Ovary (tissue), 7 donors: ENCODE measurements at regions not wholly inside any gene's neighbourhood (a gene's known extent, or its start where the extent isn't known, plus 50 kb on each side); places are given as distances from the start of the nearest gene placed in this dataset.
"Not testable (repeated sequence)": the region's sequence is repeated elsewhere in the genome, so short reads cannot be mapped to it uniquely, and the experiment has no call there.

Experiments used
- DNase-seq, 5 donors: peaks; one replicate each; pipeline ENCODE4 v3.0.0-alpha.2; 2019 to 2020
- H3K27ac ChIP-seq, 2 donors: fragments of 200-600 bp; one replicate each; pipeline versions ENCODE4 v1.5.1 to v1.8.0; 2019 to 2022
- H3K27me3 ChIP-seq: fragments of 200-600 bp; one replicate; pipeline ENCODE4 v1.8.0; 2022
- H3K36me3 ChIP-seq: fragments of 200-600 bp; sonication (generic); one replicate; pipeline ENCODE4 v1.5.1; 2019
- H3K4me1 ChIP-seq: one replicate; pipeline ENCODE4 v1.8.1; 2013; ENCODE audit warnings: mild to moderate bottlenecking, moderate library complexity; ENCODE audit not compliant: insufficient read depth
- H3K4me3 ChIP-seq: fragments of 200-600 bp; sonication (generic); one replicate; pipeline ENCODE4 v1.5.1; 2017
- H3K9me3 ChIP-seq, 2 donors: fragments of 200-600 bp in 1 of 2; sonication (generic) in 1 of 2; one replicate each; pipeline versions ENCODE4 v1.5.1 to v1.8.1; 2013 to 2019; ENCODE audit warnings: mild to moderate bottlenecking in 1 of 2, moderate library complexity in 1 of 2
- CTCF ChIP-seq, 3 donors: fragments of 450-650 bp in 2 of 3; fragments of 200-600 bp in 1 of 3; IDR thresholded peaks; one replicate each; pipeline versions ENCODE4 v1.5.1 to v1.8.0; 2016 to 2022; ENCODE audit warnings: antibody characterized with exemption in 3 of 3, mild to moderate bottlenecking in 1 of 3
- EP300 ChIP-seq: sonication (generic); formaldehyde crosslinking; IDR thresholded peaks from one replicate; pipeline ENCODE4 v1.6.1; 2017; ENCODE audit warnings: antibody characterized with exemption
- POLR2A ChIP-seq: fragments of 450-650 bp; IDR thresholded peaks from one replicate; pipeline ENCODE4 v1.6.1; 2017; ENCODE audit warnings: antibody characterized with exemption, mild to moderate bottlenecking, moderate library complexity
- WGBS, 3 donors: extraction: QIAGEN DNeasy Blood & Tissue Kit in 1 of 3; methylation state at CpG; one replicate each; pipeline versions ENCODE4 v1.1.5 to v1.1.7; 2013 to 2017; 5-methylcytosine and 5-hydroxymethylcytosine counted together
- intact Hi-C, 4 donors: fragments of 100-400 bp; cut with DNase I; formaldehyde crosslinking; loops; one replicate each; pipeline versions ENCODE4 v1.11.0 to v1.15.1; 2022 to 2023
- donor health status: DM: no; HTN: no; CAD: no; lungs with moderate emphysema.
- donor health status: DM: no; HTN: no; CAD: no.
- donor health status: Bipolar disorder and iron deficiency.
- donor health status: DM: no; HTN: no; CAD: no.
- donor health status: DM: yes; HTN: yes; CAD: no.

GRCh38 chr16:88128556-88128955, 177.3 kb downstream of the BANP start:
- H3K27ac ChIP-seq = no peak overlapping the region
- DNase-seq = no peak
- H3K27me3 ChIP-seq = no peaks in the 10 kb centered on the region
- WGBS, 3 donors = 94% methylated on average over 8 of the region's 8 CpGs
- intact Hi-C loops = no loop called here
- TF ChIP-seq CTCF (IDR thresholded peaks at IDR 0.05) = no peak
- no peak for TF ChIP-seq EP300
- no peak for TF ChIP-seq POLR2A
- H3K9me3 ChIP-seq = no peaks in the 10 kb centered on the region
- no peaks in the 10 kb centered on the region for H3K36me3 ChIP-seq
- H3K4me1 ChIP-seq = no peaks in the 10 kb centered on the region
- H3K4me3 ChIP-seq = no peak overlapping the region

- WGBS, 3 donors = 89 to 92% (median 90%) methylated on average over 13 of the region's 13 CpGs
- DNase-seq, H3K9me3 ChIP-seq, H3K27ac ChIP-seq, H3K4me3 ChIP-seq, H3K36me3 ChIP-seq, H3K4me1 ChIP-seq, H3K27me3 ChIP-seq, intact Hi-C loops: not testable (repeated sequence)
Measured at GRCh38 chr16:88129133-88129532, 177.9 kb downstream of the BANP start.

- TF ChIP-seq CTCF (IDR thresholded peaks at IDR 0.05) = no peak
- TF ChIP-seq POLR2A = no peak
- no peak for TF ChIP-seq EP300
- Histone ChIP-seq H3K36me3 (no peaks in the 10 kb centered on the region), H3K4me1 (peaks cover 1% of the 10 kb centered on the region), H3K27ac (no peak overlapping the region), H3K4me3 (no peak overlapping the region), H3K27me3 (no peaks in the 10 kb centered on the region), H3K9me3 (no peaks in the 10 kb centered on the region)
- intact Hi-C loops = no loop called here
- 90 to 92% (median 91%) methylated on average over 22 of the region's 22 CpGs for WGBS, 3 donors
- no peak for DNase-seq
Measured at GRCh38 chr16:88130016-88130415, 178.8 kb downstream of the BANP start.

- Histone ChIP-seq H3K27me3 (no peaks in the 10 kb centered on the region), H3K27ac (no peak overlapping the region), H3K36me3 (no peaks in the 10 kb centered on the region), H3K9me3 (no peaks in the 10 kb centered on the region), H3K4me1 (peaks cover 1% of the 10 kb centered on the region), H3K4me3 (no peak overlapping the region)
- TF ChIP-seq EP300 = no peak
- TF ChIP-seq POLR2A = no peak
- no peak for TF ChIP-seq CTCF (IDR thresholded peaks at IDR 0.05)
- no peak for DNase-seq
- 90 to 93% (median 91%) methylated on average over 36 of the region's 36 CpGs for WGBS, 3 donors
- intact Hi-C loops = no loop called here
Measured at GRCh38 chr16:88130681-88131080, 179.4 kb downstream of the BANP start.

GRCh38 chr16:88131256-88131655, 180.0 kb downstream of the BANP start:
- H3K27me3 ChIP-seq = no peaks in the 10 kb centered on the region
- TF ChIP-seq POLR2A = no peak
- no peak for TF ChIP-seq CTCF (IDR thresholded peaks at IDR 0.05)
- TF ChIP-seq EP300 = no peak
- no peaks in the 10 kb centered on the region for H3K9me3 ChIP-seq
- WGBS, 3 donors = 75 to 84% (median 83%) methylated on average over 15 of the region's 15 CpGs
- no peak for DNase-seq
- peaks cover 1% of the 10 kb centered on the region for H3K4me1 ChIP-seq
- no peak overlapping the region for H3K4me3 ChIP-seq
- intact Hi-C loops = no loop called here
- no peak overlapping the region for H3K27ac ChIP-seq
- no peaks in the 10 kb centered on the region for H3K36me3 ChIP-seq
